ENCODE measurements at regions not wholly inside any gene's neighbourhood (a gene's known extent, or its start where the extent isn't known, plus 50 kb on each side); places are given as distances from the start of the nearest gene placed in this dataset.
"Not testable (repeated sequence)": the region's sequence is repeated elsewhere in the genome, so short reads cannot be mapped to it uniquely, and the experiment has no call there.

DNA sequence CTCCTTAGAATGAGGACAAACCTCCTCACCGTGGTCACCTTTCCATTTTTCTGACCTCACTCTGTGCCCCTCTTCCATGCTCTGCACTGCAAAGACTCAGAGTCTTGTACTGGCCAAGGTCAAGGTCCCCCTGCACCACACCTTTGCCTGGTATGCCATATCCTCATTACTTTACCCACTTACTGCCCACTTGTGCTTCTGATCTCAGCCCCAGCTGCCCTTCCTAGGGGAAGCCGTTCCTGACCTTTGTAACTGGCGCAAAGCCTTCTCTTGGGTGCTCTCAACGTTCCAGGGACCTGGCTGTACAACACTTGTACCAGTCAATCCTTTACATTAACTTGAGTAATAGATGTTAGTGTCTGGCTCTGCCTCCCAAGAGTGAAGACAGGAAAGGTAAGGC lies 256.0 kb downstream of the SV2B start:
- in situ Hi-C loops (cut with MboI; ENCODE audit: low sequenced_read_pairs), result no loop called here

DNA sequence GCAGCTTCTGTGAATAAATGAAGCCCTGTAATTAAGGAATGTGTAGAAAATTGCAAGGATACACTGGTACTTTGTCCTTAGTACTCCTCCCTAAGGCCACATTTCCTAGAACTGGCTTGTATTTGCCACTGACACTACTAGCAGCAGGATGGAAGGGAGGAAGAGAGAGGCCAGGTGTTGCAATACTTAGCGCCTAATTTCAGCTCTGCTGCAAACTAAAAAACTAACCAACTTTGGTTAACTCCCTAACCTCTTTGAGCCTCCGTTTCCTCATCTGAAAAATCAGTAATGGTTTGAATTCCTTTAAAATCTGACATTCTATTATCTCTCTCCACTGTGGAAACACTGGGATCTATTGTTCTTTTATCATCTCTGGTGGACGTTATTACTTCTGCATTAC lies 257.0 kb downstream of the SV2B start:
- in situ Hi-C loops (cut with MboI; ENCODE audit: low sequenced_read_pairs), result no loop called here

DNA sequence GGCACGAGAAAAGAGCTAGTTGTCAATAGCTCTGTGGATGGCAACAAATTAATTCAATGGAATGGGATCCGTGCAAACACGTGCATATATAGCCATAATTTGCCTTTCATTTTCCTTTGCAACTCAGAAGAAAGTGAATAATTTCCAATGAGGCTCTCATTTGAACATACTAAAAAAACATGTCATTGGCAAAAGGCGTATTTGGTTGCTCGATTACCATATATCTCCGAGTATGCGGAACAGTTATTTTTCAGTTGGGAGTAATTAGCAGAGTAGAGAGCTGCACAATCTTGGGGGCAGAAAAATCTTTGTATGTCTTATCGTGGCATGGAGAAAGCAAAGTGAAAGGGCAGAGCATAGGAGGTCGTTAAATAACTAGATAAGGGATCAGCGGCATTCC lies 257.4 kb downstream of the SV2B start:
- in situ Hi-C loops (cut with MboI; ENCODE audit: low sequenced_read_pairs), result no loop called here

DNA sequence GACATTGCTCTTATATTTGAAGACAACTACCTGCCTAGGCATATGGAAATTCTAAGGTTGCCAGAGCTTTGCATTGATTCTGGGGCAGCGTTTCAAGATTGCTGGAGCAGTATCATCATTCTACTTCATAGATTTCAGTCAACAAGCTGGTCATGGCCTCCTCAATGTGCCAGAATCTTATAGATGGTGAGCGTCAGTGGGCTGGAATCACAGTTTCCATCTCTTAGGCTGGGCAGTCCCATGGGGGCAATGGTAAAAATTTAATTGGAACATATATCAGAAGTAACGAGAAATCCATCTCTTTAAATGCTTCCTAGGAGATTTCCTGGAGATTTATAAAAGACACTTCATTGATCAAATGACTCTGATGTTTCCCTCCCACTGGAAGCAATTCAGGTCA lies 258.3 kb downstream of the SV2B start:
- in situ Hi-C loops (cut with MboI; ENCODE audit: low sequenced_read_pairs), result no loop called here

DNA sequence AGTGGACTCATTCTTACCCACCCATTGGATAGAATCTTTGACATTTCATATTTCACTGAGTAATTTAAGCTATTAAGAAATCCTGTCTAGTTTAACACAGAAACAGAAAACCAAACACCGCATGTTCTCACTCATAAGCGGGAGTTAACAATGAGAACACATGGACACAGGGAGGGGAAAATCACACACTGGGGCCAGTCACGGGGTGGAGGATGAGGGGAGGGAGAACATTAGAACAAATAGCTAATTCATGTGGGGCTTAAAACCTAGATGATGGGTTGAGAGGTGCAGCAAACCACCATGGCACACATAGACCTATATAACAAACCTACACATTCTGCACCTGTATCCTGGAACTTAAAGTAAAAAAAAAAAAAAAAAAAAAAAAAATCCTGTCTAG lies 261.6 kb downstream of the SV2B start:
- in situ Hi-C loops (cut with MboI; ENCODE audit: low sequenced_read_pairs), result not testable (repeated sequence)

DNA sequence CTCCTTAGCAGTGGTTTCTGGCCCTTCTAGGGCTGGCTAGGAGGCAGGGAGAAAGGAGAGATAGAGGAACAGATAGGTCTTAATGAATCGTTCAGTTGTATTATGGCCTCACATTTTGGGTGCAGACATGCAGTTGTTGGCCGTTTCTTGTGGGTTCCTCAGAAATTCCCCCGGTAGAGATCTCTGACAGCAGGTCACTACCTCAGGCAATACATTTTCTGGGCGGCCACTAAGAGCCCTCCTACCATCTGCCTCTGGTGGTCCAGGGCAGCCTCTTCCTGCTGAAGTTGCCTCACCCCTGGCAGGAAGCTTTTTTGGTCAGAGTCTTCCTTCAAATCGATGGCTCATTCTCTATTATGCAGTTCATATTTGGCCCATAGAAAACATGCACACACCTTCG lies 266.1 kb downstream of the SV2B start:
- in situ Hi-C loops (cut with MboI; ENCODE audit: low sequenced_read_pairs), result no loop called here

DNA sequence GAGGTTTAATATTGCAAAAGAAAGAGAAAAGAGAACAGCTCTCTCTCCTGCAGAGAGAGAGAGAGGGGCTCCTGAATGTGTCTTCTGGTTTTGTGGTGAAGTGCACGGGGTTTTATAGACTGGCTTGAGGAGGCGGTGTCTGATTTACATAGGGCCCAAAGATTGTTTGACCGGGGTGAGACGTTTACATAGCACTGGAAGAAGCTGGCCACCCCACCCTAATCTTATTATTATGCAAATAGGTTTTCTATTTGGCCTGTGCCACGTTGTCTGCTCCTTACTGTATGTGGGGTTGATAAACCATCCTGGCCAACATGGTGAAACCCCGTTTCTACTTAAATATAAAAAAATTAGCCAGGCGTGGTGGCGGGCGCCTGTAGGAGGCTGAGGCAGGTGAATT lies 268.6 kb downstream of the SV2B start:
- in situ Hi-C loops (cut with MboI; ENCODE audit: low sequenced_read_pairs), result no loop called here

DNA sequence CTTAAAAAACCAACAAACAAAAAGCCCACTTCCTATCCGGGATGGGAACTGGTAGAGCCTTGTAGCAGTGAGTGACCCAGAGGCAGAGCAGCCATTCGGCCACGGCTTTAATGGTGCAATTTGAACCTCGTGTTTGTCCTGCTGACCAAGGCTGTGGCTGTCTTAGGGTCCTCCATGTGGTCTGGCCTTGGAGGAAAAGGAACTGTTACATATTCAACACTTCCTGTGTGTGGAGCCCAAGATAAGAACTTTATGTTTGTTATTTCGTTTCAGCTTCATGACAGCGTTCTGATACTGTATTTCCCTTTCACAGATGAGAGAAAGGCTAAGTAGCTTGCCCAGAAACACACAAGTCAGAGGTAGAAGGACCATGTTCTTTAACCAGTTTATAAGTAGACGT lies 269.8 kb downstream of the SV2B start:
- in situ Hi-C loops (cut with MboI; ENCODE audit: low sequenced_read_pairs), result no loop called here

DNA sequence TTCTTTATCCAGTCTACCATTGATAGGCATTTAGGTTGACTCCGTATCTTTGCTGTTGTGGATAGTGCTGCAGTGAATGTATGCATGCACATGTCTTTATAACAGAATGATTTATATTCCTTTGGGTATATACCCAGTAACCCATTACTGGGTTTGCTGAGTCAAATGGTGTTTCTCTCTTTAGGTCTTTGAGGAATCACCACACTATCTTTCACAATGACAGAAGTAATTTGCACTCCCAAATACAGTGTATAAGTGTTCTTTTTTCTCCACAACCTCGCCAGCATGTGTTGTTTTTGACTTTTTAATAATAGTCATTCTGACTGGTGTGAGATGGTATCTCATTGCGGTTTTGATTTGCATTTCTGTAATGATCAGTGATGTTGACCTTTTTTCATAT lies 271.3 kb downstream of the SV2B start:
- in situ Hi-C loops (cut with MboI; ENCODE audit: low sequenced_read_pairs), result not testable (repeated sequence)

DNA sequence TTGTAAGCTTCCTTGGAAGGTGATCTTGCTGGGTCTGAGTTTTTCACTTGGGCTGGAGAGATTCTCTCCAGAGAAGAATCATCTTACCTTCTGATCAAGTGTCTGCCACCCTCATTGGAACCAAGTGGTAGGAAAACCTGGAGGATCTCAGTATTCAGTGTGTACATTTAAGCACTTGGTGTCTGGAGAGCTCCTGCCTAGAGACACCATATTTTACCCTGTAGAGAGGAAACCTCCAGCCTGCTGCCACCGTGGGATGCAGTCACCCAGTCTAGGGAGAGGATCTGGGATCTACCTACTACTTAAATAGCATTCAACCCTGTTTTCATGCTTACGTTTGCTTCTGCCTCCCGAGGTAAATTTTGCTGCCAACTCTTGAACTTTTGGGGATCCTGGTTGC lies 274.3 kb downstream of the SV2B start:
- in situ Hi-C loops (cut with MboI; ENCODE audit: low sequenced_read_pairs), result no loop called here

DNA sequence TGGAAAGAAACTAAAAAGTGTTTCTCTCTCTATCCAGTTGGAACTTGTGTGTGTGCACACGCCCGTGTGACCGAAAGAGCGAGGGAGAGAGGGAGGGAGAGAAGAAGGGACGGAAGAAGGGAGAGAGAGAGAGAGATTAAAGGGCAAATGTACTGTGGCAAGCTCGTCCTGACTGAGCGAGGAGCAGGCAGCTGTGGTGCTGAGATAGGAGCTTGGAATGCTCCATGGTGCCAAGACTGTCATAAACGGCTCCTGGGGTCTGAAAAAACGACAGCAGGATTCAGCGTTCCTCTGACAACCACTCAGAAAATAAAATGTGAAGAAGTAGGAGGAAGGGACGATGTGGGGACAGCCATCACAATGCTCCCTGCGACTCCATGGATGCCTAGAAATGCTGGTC lies 276.0 kb downstream of the SV2B start:
- in situ Hi-C loops (cut with MboI; ENCODE audit: low sequenced_read_pairs), result no loop called here

DNA sequence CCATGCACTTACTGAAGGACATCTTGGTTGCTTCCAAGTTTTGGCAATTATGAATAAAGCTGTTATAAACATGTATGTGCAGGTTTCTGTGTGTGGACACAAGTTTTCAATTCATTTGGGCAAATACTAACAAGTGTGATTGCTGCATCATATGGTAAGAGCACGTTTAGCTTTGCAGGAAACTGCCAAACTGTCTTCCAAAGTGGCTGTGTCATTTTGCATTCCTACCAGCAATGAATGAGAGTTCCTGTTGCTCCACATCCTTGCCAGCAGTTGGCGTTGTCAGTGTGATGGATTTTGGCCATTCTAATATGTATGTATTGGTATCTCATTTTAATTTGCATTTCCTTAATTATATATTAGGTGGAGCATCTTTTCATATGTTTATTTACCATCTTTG lies 280.1 kb downstream of the SV2B start:
- in situ Hi-C loops (cut with MboI; ENCODE audit: low sequenced_read_pairs), result no loop called here

DNA sequence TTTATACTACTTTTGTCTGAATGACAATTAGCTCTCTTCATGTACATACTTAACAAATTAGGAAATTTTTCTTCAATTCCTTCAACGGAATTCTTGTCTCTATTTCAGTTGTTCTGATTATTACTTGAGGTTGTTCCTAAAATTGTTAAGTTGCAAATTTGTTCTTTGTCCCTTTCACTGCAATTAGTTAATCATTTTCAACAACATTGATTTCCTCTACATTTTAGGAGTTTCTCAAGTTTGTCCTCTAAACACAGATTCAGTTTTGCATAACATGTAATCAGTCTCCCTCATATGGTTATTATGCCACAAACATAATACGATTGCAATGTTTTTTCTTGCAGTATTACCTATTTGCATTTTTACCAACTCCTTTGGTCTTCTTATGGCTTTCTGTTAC lies 283.5 kb downstream of the SV2B start:
- in situ Hi-C loops (cut with MboI; ENCODE audit: low sequenced_read_pairs), result no loop called here

DNA sequence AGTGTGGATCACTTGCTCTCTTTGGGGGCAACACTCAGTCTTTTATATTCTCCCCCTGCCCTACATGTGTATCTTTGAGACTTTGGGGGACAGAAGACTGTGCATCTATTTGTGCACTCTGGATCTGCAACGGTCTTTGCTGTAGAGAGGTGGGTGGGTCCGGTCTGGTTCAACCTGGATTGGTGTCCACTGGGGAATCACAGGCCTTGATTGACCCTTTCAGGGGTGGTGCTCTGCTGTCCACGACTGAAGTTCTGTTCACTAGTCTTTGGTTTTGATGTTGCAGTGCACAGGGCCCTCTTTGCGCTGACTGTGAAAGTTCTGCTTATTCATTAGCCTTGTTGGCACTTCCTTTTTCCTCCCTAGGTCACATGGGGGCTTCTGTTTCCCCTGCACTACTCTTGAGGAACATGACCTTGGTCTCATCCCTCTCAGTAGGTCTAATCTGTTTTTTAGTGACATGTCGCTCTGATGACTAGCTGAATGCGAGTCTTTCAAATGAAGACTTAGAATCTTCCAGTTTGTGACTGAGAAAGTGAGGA lies 284.2 kb downstream of the SV2B start:
- in situ Hi-C loops (cut with MboI; ENCODE audit: low sequenced_read_pairs), result no loop called here

DNA sequence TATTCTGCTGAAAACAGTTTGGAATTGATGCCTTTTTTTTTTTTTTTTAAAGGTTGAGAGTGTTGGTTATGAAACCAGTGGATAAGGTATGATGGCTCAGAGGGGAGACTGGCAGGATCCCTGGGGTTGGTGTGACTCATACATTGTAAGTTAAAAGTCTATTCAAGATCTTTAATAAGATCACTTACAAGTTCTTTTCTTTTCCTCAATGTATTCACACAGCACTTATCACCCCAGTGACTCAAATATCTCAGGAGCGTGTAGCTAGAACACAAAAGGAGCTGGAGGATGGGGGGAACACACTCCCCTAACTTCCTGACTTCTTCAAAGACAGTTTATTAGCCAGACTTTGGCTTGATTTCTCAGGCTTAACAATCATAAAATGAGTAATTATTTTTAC lies 285.3 kb downstream of the SV2B start:
- in situ Hi-C loops (cut with MboI; ENCODE audit: low sequenced_read_pairs), result no loop called here

DNA sequence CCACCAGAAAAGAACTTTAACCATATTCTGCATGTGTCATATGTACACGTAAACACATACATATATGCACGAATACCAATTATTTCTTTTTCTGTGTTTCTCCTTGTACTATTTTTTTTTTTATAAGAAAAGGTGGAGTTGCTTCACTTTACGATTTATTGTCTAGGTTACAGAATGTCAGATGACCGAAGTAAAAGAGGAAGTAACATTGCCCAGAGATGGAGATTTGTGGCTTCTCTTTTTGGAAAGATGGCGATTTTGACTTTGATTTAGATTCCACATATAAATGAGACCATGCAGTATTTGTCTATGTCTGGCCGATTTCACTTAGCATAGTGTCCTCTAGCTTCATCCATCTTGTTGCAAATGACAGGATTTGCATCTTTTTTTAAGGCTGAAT lies 293.1 kb downstream of the SV2B start:
- in situ Hi-C loops (cut with MboI; ENCODE audit: low sequenced_read_pairs), result no loop called here

DNA sequence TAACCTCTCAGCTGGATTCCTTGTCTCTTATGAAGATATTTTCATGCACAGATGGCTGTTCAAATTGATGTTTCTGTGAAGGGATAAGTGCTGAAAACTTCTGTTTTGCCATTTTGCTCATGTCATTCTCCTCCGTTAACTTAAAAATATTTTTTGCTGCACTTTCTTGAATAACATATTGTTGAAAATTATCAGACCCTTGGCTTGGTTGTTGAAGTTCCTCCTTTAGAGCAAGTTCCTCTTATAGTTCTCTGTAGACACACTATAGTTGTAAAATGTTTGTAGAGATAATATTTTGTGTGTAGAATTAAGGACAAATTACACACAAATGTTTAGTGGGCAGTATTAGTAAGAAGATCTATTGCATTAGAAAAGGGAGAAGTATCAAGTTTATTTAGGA lies 300.4 kb downstream of the SV2B start:
- in situ Hi-C loops (cut with MboI; ENCODE audit: low sequenced_read_pairs), result no loop called here

DNA sequence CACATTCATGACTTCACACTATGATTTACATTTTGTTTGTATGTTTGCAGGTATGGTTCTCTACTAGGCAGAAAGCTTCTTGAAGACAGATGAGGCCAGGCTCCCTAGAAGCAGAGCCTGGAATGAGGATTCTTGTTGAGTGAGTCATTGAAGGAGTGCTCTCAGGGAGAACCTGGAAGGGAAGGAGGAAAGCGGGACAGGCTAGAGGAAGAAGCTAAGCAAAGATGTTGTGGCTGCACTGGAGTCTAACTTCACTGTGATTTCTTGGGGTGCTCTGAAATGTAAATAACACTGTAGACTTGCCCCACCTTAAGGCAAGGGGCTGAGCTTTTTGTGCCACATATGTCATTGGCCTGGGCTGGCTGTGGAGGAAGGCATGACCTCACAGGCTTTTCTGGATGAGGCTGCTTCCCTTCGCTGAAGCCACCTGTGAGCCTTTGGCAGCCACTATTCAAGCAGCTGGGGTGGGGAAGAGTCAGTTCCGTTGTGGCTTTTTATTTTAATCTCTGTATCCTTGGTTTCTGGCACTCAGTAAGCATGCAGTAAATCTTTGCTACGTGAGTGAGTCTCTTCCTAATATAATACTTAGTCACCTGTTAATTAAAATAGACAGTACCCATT lies 307.3 kb downstream of the SV2B start:
- in situ Hi-C loops (cut with MboI; ENCODE audit: low sequenced_read_pairs), result no loop called here

DNA sequence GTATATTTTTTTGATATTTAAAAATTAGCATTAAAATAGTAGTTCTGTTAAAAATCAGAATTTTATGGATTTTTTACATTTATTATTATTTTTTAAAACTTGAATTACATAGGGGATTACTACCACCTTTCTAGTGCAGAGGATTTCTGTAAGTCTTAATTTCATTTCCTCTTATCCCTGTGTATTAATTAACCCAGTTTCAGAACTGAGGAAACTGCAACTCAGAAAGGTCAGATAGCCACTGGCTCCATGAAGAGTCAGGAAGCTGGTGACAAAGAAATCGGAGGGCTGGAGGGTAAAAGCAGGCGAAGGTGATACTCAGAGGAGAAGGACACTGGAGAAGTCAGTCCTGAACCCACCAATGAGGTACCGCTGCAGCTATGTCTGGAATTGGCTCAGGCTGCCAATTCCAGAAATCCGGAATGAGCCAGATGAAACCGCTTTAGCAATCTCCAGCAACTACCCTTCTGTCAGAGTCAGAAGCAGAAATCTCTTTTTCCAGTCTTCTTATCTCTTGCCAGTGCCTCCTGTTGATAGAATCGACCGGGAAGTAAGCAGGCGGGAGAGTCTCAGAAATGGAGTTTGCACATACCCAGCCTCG lies 308.5 kb downstream of the SV2B start:
- in situ Hi-C loops (cut with MboI; ENCODE audit: low sequenced_read_pairs), result no loop called here

DNA sequence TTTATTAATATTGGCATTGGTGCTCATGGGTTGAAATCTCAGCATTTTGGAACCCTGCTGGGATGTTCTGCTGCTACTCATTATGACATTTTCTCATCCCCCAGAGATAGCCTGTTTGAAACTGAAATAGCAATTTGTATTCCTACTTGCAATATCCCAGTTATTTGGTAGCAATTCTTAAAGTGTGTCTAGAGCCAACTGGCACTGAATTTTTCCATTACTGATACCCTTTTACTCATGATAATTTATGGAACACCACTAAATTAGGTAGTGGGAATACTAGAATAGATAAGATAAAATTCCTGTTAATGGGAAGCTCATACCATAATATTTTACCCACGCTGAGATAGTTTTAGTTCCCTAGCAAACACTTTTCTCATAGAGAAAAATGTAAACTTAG lies 309.3 kb downstream of the SV2B start:
- in situ Hi-C loops (cut with MboI; ENCODE audit: low sequenced_read_pairs), result no loop called here

DNA sequence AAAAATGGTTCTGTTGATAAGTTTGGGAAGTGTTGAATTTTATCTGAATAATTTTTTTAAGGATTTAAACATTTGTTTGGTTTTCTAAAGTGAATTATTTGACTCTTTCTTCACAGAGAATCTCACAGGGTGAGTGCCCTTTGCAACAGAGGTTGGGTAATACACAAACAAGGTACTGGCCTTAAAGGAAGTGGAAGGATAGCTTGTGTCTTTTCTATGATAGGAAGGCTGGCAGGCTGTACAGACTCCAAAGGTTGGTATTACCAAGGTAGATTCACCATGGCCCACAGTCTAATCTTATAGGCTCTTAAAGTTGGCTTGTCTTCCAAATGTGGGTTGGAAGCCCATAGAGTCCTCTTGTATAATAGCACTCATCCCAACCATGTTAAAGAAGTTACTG lies 311.5 kb downstream of the SV2B start:
- in situ Hi-C loops (cut with MboI; ENCODE audit: low sequenced_read_pairs), result no loop called here

DNA sequence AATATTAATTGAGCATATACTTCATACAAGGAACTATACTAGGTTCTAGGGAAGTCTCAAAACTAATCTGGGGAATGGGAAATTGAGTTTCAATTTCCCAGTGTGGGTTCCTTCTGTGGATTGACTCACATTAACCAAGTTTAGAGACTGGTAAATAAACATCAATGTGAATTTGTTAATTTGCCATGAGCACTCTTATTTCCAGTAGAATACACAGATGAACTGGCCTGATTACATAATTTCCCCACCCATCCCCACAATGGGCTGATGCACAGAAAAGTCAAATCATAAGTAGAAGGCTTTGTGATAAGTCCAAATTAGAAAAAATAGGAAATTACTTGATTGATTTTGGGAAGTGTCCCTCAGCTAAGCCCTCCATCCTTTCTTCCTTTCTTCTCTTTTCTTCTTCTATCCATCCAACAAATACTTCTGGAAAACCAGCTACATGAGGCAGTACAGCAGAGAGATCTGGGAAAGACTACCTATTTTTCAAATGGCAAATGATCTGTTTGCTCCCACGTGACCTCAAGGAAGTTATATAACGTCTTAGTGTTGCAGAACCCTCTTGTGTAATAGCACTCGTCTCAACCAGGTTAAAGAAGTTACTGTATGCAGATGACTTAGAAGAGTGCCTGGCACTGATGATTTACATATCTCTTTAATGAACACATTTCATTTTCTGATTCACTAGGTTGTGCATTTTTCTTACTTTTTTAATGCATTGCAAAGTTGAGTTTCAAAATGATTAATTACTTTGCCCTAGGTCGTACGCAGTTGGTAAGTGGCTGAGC lies 312.3 kb downstream of the SV2B start:
- in situ Hi-C loops (cut with MboI; ENCODE audit: low sequenced_read_pairs), result no loop called here

Measured in HL-60/S4 treated with retinoic acid at 250 ng/mL for 4 days and 3 days (cell line).